ENCODE measurements at regions not wholly inside any gene's neighbourhood (a gene's known extent, or its start where the extent isn't known, plus 50 kb on each side); places are given as distances from the start of the nearest gene placed in this dataset.

GRCh38 chr20:39480276-39481043 is 518.3 kb downstream of the DHX35 start:
- TF ChIP-seq, protein P1, sequence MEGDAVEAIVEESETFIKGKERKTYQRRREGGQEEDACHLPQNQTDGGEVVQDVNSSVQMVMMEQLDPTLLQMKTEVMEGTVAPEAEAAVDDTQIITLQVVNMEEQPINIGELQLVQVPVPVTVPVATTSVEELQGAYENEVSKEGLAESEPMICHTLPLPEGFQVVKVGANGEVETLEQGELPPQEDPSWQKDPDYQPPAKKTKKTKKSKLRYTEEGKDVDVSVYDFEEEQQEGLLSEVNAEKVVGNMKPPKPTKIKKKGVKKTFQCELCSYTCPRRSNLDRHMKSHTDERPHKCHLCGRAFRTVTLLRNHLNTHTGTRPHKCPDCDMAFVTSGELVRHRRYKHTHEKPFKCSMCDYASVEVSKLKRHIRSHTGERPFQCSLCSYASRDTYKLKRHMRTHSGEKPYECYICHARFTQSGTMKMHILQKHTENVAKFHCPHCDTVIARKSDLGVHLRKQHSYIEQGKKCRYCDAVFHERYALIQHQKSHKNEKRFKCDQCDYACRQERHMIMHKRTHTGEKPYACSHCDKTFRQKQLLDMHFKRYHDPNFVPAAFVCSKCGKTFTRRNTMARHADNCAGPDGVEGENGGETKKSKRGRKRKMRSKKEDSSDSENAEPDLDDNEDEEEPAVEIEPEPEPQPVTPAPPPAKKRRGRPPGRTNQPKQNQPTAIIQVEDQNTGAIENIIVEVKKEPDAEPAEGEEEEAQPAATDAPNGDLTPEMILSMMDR (IDR thresholded peaks at IDR 0.05; ENCODE audit: poor library complexity): no peak
- TF ChIP-seq EZH2 (IDR thresholded peaks at IDR 0.05; ENCODE audit: borderline replicate concordance) (no peak), EZH2phosphoT487 (IDR thresholded peaks at IDR 0.05; ENCODE audit: low read depth, severe bottlenecking, unreplicated experiment) (no peak)
